ENCODE measurements at regions not wholly inside any gene's neighbourhood (a gene's known extent, or its start where the extent isn't known, plus 50 kb on each side); places are given as distances from the start of the nearest gene placed in this dataset.

DNA sequence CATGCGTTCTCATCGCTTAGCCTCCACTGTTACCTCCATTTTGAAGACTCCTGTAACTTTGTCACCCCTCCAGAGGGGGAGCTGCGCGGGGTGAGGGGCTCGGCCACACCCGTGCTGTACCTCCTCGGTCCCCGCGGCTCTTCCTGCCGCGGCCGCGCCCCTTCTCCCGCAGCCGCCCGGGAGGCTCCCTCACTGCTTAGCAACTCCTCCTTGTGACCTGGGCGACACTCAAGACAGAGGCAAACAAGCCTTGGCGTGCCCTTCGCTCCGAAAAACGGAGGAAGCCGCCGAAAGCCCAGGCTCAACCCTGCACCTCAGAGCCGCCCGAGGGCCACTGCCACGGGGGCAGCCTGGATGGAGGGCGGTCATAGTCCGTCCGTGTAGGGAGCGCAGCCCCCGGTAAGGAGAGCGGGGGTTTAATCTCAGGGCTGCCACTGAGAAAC, 494.3 kb downstream of the FOXO1 start:
- no peak for FAIRE-seq
- H3K36me3 ChIP-seq: no peaks in the 10 kb centered on the region

DNA sequence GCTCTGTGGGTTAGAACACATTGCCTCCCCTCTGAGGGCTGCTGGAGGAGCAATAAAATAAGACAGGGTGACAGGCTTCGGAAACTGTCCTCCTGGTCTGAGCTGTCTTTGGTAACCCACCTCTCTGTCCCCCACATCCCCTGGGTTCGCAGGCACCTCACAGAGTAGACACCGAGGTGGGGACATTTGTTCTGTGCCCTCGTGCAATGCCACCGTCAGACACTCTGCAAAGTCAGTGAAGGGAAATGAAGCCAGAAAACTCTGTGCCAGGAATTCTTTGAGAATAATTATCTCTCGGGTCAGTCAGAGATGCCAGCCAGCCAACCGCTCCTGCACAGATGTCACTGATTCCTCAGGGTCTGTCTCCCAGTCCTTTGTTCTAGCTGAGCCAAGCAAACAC, 493.6 kb downstream of the FOXO1 start:
- Histone ChIP-seq H3K27ac (no peak overlapping the region), H3K27me3 (no peaks in the 10 kb centered on the region), H3K4me3 (no peak overlapping the region), H3K36me3 (no peaks in the 10 kb centered on the region), H3K4me1 (no peaks in the 10 kb centered on the region), H3K9me3 (no peaks in the 10 kb centered on the region)
- ATAC-seq: no peak
- 74 to 80% methylated on average over 7 of the region's 7 CpGs for WGBS, 2 donors
- no peak for FAIRE-seq
- DNase-seq: no peak
- TF ChIP-seq, protein P1, sequence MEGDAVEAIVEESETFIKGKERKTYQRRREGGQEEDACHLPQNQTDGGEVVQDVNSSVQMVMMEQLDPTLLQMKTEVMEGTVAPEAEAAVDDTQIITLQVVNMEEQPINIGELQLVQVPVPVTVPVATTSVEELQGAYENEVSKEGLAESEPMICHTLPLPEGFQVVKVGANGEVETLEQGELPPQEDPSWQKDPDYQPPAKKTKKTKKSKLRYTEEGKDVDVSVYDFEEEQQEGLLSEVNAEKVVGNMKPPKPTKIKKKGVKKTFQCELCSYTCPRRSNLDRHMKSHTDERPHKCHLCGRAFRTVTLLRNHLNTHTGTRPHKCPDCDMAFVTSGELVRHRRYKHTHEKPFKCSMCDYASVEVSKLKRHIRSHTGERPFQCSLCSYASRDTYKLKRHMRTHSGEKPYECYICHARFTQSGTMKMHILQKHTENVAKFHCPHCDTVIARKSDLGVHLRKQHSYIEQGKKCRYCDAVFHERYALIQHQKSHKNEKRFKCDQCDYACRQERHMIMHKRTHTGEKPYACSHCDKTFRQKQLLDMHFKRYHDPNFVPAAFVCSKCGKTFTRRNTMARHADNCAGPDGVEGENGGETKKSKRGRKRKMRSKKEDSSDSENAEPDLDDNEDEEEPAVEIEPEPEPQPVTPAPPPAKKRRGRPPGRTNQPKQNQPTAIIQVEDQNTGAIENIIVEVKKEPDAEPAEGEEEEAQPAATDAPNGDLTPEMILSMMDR (IDR thresholded peaks at IDR 0.05): no peak
- intact Hi-C loops (cut with DNase I): no loop called here

More for the DNA sequence above, 494.3 kb downstream of the FOXO1 start:
- Histone ChIP-seq H3K4me1 (no peaks in the 10 kb centered on the region), H3K9me3 (no peaks in the 10 kb centered on the region), H3K4me3 (no peak overlapping the region), H3K27me3 (no peaks in the 10 kb centered on the region), H3K27ac (no peak overlapping the region)
- ATAC-seq (peak in 3 of 4 donors; percentile 46 to 71 (median 68)), DNase-seq (peak in 1 of 6 donors; percentile 60)
- intact Hi-C loops (cut with DNase I): no loop called here
- TF ChIP-seq, protein P1 (IDR thresholded peaks at IDR 0.05): no peak
- WGBS, 2 donors: 49% methylated on average over 31 to 32 of the region's 32 CpGs

DNA sequence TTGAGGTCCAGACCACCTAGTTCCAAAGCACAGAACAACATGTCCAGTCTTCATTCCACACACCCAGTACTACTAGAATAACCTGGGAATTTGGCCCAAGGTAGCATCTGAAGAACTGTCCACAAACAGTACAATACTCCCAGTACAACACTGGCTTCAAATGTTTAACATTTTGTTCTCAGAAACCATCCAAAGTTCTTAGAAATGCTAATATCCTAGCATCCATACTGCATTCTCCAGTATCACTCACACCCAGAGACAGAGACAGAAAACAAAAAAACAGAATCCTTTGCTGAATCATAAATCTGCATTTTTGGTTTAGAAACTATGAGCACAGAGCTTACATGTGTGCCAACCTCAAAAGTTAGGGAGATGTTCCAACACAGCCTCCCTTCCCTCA, 490.8 kb downstream of the FOXO1 start:
- no peak overlapping the region for H3K27ac ChIP-seq
- no peaks in the 10 kb centered on the region for H3K27me3 ChIP-seq
- FAIRE-seq (no peak), DNase-seq (no peak), ATAC-seq (no peak)
- intact Hi-C loops (cut with DNase I): no loop called here
- peaks cover 6 to 13% (median 7%) of the 10 kb centered on the region in 3 donors for H3K4me1 ChIP-seq
- no peaks in the 10 kb centered on the region for H3K9me3 ChIP-seq
- H3K4me3 ChIP-seq: no peak overlapping the region
- no peaks in the 10 kb centered on the region for H3K36me3 ChIP-seq
- TF ChIP-seq, protein P1 (IDR thresholded peaks at IDR 0.05): no peak

DNA sequence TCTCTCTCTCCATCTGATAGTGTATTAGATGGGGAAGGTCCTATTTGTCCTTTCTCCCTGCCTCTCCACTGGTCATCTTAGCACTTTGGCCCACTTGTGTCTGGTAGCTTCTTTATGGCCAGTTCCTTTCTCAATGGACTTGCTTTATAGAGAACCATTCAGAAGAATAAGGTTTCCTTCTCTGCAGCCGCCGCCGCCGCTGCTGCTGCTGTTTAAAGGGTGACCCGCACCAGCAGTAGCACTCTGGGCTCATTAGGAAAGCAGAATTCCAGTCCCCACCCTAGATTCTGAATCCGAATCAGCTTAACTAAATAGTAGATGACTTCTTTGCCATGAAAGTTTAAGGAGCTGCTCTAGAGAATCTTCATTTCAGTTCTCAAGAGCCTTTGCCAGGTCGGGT, 490.2 kb downstream of the FOXO1 start:
- DNase-seq (no peak), FAIRE-seq (no peak), ATAC-seq (no peak)
- H3K4me1 ChIP-seq: peaks cover 12 to 18% (median 13%) of the 10 kb centered on the region in 3 donors
- H3K4me3 ChIP-seq: no peak overlapping the region
- H3K36me3 ChIP-seq: no peaks in the 10 kb centered on the region
- no peaks in the 10 kb centered on the region for H3K27me3 ChIP-seq
- 98 to 99% methylated on average over 7 of the region's 7 CpGs for WGBS, 2 donors
- TF ChIP-seq, protein P1 (IDR thresholded peaks at IDR 0.05): no peak
- H3K27ac ChIP-seq: no peak overlapping the region
- intact Hi-C loops (cut with DNase I): no loop called here
- H3K9me3 ChIP-seq: no peaks in the 10 kb centered on the region

DNA sequence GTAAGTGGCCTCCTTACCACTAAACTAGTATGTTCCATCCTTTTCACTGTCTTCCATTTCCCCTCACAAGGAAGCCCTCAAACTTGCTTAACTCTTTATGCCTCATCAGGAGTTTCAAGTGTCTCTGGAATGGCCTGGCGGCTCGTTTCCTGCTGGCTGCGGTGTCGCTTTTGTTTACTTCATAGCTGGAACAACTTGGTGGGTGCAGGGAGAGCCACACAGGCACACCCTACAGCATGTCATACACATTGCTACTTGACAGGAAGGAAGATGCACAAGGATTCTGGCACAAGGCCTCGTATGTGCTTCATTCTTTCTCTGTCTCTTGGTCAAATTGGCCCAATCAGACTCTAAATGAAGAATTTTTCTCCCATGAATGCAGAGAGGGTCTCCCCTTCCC, 488.3 kb downstream of the FOXO1 start:
- no peak for FAIRE-seq

More for the DNA sequence above, 488.3 kb downstream of the FOXO1 start:
- H3K4me3 ChIP-seq: no peak overlapping the region
- WGBS, 2 donors: 87 to 93% methylated on average over 5 of the region's 5 CpGs
- H3K27ac ChIP-seq: no peak overlapping the region
- no peaks in the 10 kb centered on the region for H3K27me3 ChIP-seq
- H3K4me1 ChIP-seq: peaks cover 24 to 26% (median 26%) of the 10 kb centered on the region in 3 donors
- DNase-seq (no peak), ATAC-seq (no peak)
- H3K9me3 ChIP-seq: no peaks in the 10 kb centered on the region
- TF ChIP-seq, protein P1 (IDR thresholded peaks at IDR 0.05): no peak
- intact Hi-C loops (cut with DNase I): no loop called here
- no peaks in the 10 kb centered on the region for H3K36me3 ChIP-seq

Data from pancreas (tissue), 10 donors.